ENCODE measurements at regions not wholly inside any gene's neighbourhood (a gene's known extent, or its start where the extent isn't known, plus 50 kb on each side); places are given as distances from the start of the nearest gene placed in this dataset.
"Not testable (repeated sequence)": the region's sequence is repeated elsewhere in the genome, so short reads cannot be mapped to it uniquely, and the experiment has no call there.

DNA sequence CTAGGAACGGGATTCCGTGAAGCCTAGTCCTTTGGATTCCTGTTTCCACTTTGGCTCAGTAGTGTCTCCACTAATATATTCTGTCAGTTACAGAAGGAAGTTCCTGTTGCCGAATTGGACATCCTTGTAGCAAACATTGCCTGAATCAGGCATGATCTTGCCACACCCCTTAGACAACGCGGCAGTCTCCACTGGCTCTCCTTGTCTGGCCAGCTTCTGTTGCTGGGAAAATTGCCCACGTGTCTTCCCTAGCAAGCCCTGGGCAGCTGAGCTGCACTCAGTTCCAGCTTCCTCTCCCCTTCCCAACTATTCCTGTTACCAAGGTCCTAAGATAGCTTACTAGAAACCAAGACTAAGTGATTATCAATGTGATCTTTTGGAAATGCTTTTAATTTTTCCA is 316.6 kb upstream of the RIOK2 start:
- Histone ChIP-seq H3K36me3 (ENCODE audit: insufficient read depth, low read length) (no peaks in the 10 kb centered on the region), H3K27me3 (ENCODE audit: insufficient read depth, low read length) (no peaks in the 10 kb centered on the region), H3K4me1 (ENCODE audit: control insufficient read depth, insufficient read depth, low read length, unreplicated experiment) (no peaks in the 10 kb centered on the region), H2AFZ (ENCODE audit: low read length, unreplicated experiment) (peak overlapping the region; percentile 46), H3K79me2 (ENCODE audit: control insufficient read depth, insufficient read depth, low read length, unreplicated experiment) (no peaks in the 10 kb centered on the region), H3K27ac (ENCODE audit: low read depth, low read length) (no peak overlapping the region), H3K4me3 (ENCODE audit: low read depth, low read length) (no peak overlapping the region)

DNA sequence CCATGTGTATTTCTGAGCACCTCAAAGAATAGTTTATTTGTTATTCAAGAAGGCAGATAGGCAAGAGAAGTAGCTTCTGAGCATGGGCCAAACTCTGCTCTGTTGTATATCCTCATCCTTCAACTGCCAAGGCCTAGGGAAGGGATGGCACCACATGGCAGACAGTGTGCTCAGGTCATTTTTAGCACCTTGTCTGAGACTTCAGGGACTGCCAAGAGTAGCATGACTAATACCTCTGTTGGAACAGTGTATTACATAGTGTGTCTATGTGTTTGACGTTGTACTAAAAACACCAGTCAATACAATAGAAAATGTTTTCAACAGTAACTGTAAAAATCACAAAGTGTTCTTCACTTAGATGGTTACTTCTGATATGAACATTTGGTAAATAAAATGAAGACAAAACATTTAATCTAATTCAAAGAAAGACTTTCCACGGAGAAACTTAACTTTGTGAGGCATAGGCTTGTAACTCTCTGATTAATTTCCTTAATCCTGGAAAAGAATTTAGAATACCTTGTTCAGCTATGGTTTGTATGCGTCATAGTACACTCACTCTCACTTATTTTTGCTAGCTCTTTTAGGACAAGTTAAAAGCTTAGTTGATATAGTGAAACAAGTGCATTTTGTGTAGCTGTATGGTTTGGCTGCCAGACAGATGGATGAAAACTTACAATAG is 318.4 kb upstream of the RIOK2 start:
- no peak overlapping the region for H3K27ac ChIP-seq (ENCODE audit: low read depth, low read length)
- no peaks in the 10 kb centered on the region for H3K4me1 ChIP-seq (ENCODE audit: control insufficient read depth, insufficient read depth, low read length, unreplicated experiment)
- H3K27me3 ChIP-seq (ENCODE audit: insufficient read depth, low read length) = no peaks in the 10 kb centered on the region
- no peaks in the 10 kb centered on the region for H3K79me2 ChIP-seq (ENCODE audit: control insufficient read depth, insufficient read depth, low read length, unreplicated experiment)
- H3K4me3 ChIP-seq (ENCODE audit: low read depth, low read length) = no peak overlapping the region
- no peak overlapping the region for H2AFZ ChIP-seq (ENCODE audit: low read length, unreplicated experiment)
- H3K36me3 ChIP-seq (ENCODE audit: insufficient read depth, low read length) = no peaks in the 10 kb centered on the region

DNA sequence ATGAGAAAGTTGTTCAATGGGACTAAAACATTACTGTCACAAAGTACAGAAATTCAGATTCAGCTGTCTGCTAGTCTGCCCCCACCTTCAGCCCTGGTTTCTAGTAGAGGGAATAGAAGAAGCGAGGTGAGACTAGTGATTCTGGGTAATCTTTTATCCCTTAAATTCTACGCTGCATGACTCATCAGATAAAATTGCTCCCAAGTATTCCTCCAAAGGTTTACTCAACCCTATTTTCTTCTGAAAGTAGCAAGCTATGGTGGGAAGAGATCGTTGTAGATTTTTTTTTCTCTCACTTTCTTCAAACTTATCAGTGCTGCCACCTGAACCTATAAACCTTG is 318.9 kb upstream of the RIOK2 start:
- Histone ChIP-seq H3K4me1 (ENCODE audit: control insufficient read depth, insufficient read depth, low read length, unreplicated experiment) (no peaks in the 10 kb centered on the region), H3K79me2 (ENCODE audit: control insufficient read depth, insufficient read depth, low read length, unreplicated experiment) (no peaks in the 10 kb centered on the region), H3K27ac (ENCODE audit: low read depth, low read length) (no peak overlapping the region), H3K4me3 (ENCODE audit: low read depth, low read length) (no peak overlapping the region), H3K36me3 (ENCODE audit: insufficient read depth, low read length) (no peaks in the 10 kb centered on the region), H3K27me3 (ENCODE audit: insufficient read depth, low read length) (no peaks in the 10 kb centered on the region), H2AFZ (ENCODE audit: low read length, unreplicated experiment) (no peak overlapping the region)

DNA sequence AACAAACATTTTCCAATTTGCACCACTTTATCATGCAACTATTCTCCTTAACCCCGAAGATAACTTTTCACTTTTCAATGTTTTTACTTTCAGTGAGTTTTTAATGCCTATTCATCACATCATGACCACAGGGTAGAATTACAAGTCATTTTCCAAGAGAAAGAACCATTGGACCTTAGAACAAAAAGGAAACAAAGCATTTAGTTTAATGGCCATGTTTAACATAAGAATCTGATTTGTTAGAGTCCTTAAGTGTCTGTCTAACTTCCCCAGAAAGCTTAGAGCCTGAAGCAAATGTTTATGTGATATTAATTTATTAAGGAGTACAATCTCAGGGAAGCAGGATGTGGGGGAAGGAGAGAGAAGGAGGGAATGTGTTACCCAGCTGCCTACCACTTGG is 325.8 kb upstream of the RIOK2 start:
- no peak overlapping the region for H3K27ac ChIP-seq (ENCODE audit: low read depth, low read length)
- no peaks in the 10 kb centered on the region for H3K79me2 ChIP-seq (ENCODE audit: control insufficient read depth, insufficient read depth, low read length, unreplicated experiment)
- no peak overlapping the region for H3K4me3 ChIP-seq (ENCODE audit: low read depth, low read length)
- H2AFZ ChIP-seq (ENCODE audit: low read length, unreplicated experiment) = no peak overlapping the region
- H3K36me3 ChIP-seq (ENCODE audit: insufficient read depth, low read length) = no peaks in the 10 kb centered on the region
- H3K27me3 ChIP-seq (ENCODE audit: insufficient read depth, low read length) = no peaks in the 10 kb centered on the region
- H3K4me1 ChIP-seq (ENCODE audit: control insufficient read depth, insufficient read depth, low read length, unreplicated experiment) = no peaks in the 10 kb centered on the region

DNA sequence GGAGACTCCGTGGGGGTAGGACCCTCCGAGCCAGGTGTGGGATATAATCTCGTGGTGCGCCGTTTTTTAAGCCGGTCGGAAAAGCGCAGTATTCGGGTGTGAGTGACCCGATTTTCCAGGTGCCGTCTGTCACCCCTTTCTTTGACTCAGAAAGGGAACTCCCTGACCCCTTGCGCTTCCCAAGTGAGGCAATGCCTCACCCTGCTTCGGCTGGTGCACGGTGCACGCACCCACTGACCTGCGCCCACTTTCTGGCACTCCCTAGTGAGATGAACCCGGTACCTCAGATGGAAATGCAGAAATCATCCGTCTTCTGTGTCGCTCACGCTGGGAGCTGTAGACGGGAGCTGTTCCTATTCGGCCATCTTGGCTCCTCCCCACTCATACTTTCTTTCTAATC is 336.5 kb upstream of the RIOK2 start:
- H2AFZ ChIP-seq (ENCODE audit: low read length, unreplicated experiment); H3K27me3 ChIP-seq (ENCODE audit: insufficient read depth, low read length); H3K27ac ChIP-seq (ENCODE audit: low read depth, low read length); H3K4me3 ChIP-seq (ENCODE audit: low read depth, low read length); H3K4me1 ChIP-seq (ENCODE audit: control insufficient read depth, insufficient read depth, low read length, unreplicated experiment); H3K36me3 ChIP-seq (ENCODE audit: insufficient read depth, low read length); H3K79me2 ChIP-seq (ENCODE audit: control insufficient read depth, insufficient read depth, low read length, unreplicated experiment): not testable (repeated sequence)

DNA sequence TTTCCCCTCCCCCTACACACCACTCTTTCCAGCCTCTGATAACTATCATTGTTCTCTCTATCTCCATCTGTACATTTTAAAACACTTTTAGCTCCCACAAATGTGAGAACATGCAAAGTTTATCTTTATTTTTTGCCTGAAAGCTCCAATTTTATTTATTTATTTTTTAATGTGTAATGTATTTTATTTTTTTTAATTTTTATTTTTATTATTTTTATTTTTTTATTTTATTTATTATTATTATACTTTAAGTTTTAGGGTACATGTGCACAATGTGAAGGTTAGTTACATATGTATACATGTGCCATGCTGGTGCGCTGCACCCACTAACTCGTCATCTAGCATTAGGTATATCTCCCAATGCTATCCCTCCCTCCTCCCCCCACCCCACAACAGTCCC is 340.3 kb upstream of the RIOK2 start:
- H3K79me2 ChIP-seq (ENCODE audit: control insufficient read depth, insufficient read depth, low read length, unreplicated experiment); H2AFZ ChIP-seq (ENCODE audit: low read length, unreplicated experiment); H3K4me3 ChIP-seq (ENCODE audit: low read depth, low read length); H3K27me3 ChIP-seq (ENCODE audit: insufficient read depth, low read length); H3K27ac ChIP-seq (ENCODE audit: low read depth, low read length); H3K36me3 ChIP-seq (ENCODE audit: insufficient read depth, low read length); H3K4me1 ChIP-seq (ENCODE audit: control insufficient read depth, insufficient read depth, low read length, unreplicated experiment): not testable (repeated sequence)

DNA sequence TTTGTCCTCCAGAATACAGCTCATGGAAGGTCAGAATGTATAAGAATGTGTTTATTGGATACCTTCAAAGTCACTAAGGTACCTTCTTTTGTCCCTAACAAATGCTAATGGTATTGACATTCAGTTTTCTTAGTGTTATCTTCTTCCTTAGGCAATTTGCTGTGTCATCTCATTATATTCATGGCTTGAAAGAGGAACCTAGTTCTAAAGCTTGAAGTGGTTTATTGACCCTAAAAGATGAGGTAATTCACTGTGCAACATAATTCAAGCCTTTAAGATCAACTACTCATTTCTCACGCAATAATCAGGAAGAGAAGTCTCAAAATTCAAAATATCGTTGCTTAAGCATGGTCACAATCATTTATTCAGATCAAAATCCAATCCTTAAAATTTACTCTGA is 342.7 kb upstream of the RIOK2 start:
- Histone ChIP-seq H2AFZ (ENCODE audit: low read length, unreplicated experiment) (no peak overlapping the region), H3K27me3 (ENCODE audit: insufficient read depth, low read length) (no peaks in the 10 kb centered on the region), H3K79me2 (ENCODE audit: control insufficient read depth, insufficient read depth, low read length, unreplicated experiment) (no peaks in the 10 kb centered on the region), H3K4me1 (ENCODE audit: control insufficient read depth, insufficient read depth, low read length, unreplicated experiment) (peaks cover 18% of the 10 kb centered on the region), H3K4me3 (ENCODE audit: low read depth, low read length) (no peak overlapping the region), H3K36me3 (ENCODE audit: insufficient read depth, low read length) (no peaks in the 10 kb centered on the region), H3K27ac (ENCODE audit: low read depth, low read length) (no peak overlapping the region)

DNA sequence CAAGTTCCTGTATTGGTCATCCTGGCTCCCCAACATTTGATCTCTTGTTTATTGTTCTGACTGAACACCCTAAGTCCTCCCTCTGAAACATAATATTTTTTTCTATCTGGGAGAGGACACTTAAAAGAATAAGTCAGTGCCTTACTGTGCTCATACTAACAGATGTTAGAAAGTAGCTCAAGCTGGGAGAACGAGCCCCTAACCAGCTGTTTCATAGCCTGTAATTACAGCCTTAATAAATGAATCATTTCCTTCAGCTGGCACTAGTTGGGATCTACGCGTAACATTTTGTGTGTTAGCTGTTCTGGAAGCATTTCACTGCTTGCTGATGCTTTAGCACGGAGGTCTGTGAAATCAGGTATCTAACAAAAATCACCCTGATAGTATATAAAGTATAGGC is 345.9 kb upstream of the RIOK2 start:
- H3K36me3 ChIP-seq (ENCODE audit: insufficient read depth, low read length) = no peaks in the 10 kb centered on the region
- H2AFZ ChIP-seq (ENCODE audit: low read length, unreplicated experiment) = peak overlapping the region; percentile 16
- peaks cover 21% of the 10 kb centered on the region for H3K4me1 ChIP-seq (ENCODE audit: control insufficient read depth, insufficient read depth, low read length, unreplicated experiment)
- no peaks in the 10 kb centered on the region for H3K79me2 ChIP-seq (ENCODE audit: control insufficient read depth, insufficient read depth, low read length, unreplicated experiment)
- peak overlapping the region; percentile 26 for H3K4me3 ChIP-seq (ENCODE audit: low read depth, low read length)
- H3K27me3 ChIP-seq (ENCODE audit: insufficient read depth, low read length) = no peaks in the 10 kb centered on the region
- 0 out of 2 replicates have a peak overlapping the region, but pooled peaks have one; percentile 4 for H3K27ac ChIP-seq (ENCODE audit: low read depth, low read length)

DNA sequence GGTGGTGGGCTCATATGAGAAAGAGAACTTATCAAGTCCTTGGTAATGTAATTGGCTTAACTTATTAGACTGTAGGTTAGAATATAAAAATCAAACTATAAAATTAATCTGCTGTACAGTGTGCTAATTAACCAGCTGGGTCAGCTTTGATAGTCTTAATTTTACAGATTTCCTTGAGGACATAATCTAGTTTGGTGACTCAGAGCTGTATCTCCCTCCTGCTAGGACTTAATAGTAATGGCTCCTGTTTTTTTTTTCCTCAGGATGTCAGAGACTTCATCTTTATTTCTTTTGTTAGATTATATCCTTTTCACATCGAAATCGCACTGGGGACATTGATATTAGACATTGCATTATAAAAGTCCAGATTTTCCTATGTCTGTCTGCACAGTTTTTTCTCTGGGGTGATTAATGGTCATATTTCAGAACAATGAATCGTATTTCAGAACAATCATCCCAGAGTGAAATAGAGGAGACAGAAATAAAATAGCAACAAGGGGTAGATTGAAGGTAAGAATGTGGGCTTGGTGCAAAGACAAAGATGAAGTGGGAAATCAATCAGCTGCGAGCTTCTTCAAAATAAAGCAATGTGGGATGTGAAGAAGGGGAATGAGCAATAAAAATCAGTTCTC is 346.4 kb upstream of the RIOK2 start:
- Histone ChIP-seq H3K4me1 (ENCODE audit: control insufficient read depth, insufficient read depth, low read length, unreplicated experiment) (peaks cover 25% of the 10 kb centered on the region), H3K27ac (ENCODE audit: low read depth, low read length) (0 out of 2 replicates have a peak overlapping the region, but pooled peaks have one; percentile 4), H2AFZ (ENCODE audit: low read length, unreplicated experiment) (peak overlapping the region; percentile 16), H3K79me2 (ENCODE audit: control insufficient read depth, insufficient read depth, low read length, unreplicated experiment) (no peaks in the 10 kb centered on the region), H3K36me3 (ENCODE audit: insufficient read depth, low read length) (no peaks in the 10 kb centered on the region), H3K4me3 (ENCODE audit: low read depth, low read length) (peak overlapping the region; percentile 26), H3K27me3 (ENCODE audit: insufficient read depth, low read length) (no peaks in the 10 kb centered on the region)

DNA sequence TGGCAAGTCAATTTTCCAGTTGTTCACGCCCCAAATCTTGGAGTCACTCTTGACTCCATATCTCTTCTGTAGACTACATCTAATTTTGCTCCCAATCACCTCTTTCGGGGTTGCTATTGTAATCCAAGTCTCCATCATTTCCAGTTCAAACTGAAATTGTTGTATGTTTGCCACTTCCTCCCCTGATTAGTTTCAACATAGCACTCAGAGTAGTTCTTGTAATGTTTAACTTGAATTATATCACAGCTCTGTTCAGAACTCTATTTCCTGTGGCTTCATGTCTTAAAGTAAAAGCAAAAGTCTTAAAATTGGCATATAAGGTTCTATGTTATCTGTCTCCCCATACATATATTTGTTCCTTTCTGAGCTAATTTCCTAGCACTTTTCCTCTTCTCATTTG is 348.5 kb upstream of the RIOK2 start:
- peaks cover 27% of the 10 kb centered on the region for H3K4me1 ChIP-seq (ENCODE audit: control insufficient read depth, insufficient read depth, low read length, unreplicated experiment)
- H3K4me3 ChIP-seq (ENCODE audit: low read depth, low read length) = no peak overlapping the region
- no peak overlapping the region for H2AFZ ChIP-seq (ENCODE audit: low read length, unreplicated experiment)
- H3K36me3 ChIP-seq (ENCODE audit: insufficient read depth, low read length) = no peaks in the 10 kb centered on the region
- H3K79me2 ChIP-seq (ENCODE audit: control insufficient read depth, insufficient read depth, low read length, unreplicated experiment) = no peaks in the 10 kb centered on the region
- H3K27me3 ChIP-seq (ENCODE audit: insufficient read depth, low read length) = no peaks in the 10 kb centered on the region
- no peak overlapping the region for H3K27ac ChIP-seq (ENCODE audit: low read depth, low read length)

DNA sequence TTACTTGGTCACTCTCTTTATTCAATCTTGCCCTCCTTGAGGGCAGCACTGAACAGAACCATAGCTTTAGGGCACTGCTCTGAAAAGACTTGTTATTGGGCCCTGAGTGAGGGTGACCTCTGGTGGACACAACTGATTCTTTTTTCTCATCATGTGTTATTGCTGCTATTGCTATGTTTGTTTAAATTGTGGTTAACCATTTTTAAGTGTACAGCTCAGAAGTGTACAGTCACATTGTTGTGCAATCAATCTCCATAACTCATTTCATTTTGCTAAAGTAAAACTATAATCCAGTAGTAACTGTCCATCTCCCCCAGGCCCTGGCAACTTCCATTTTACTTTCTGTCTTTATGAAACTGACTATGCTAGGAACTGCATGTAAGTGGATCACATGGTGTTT is 351.1 kb upstream of the RIOK2 start:
- Histone ChIP-seq H2AFZ (ENCODE audit: low read length, unreplicated experiment) (peak overlapping the region; percentile 83), H3K27ac (ENCODE audit: low read depth, low read length) (peak overlapping the region; percentile 57), H3K4me3 (ENCODE audit: low read depth, low read length) (peak overlapping the region; percentile 24; the same call in 1 of the 2 replicates), H3K27me3 (ENCODE audit: insufficient read depth, low read length) (no peaks in the 10 kb centered on the region), H3K79me2 (ENCODE audit: control insufficient read depth, insufficient read depth, low read length, unreplicated experiment) (no peaks in the 10 kb centered on the region), H3K36me3 (ENCODE audit: insufficient read depth, low read length) (no peaks in the 10 kb centered on the region), H3K4me1 (ENCODE audit: control insufficient read depth, insufficient read depth, low read length, unreplicated experiment) (peaks cover 16% of the 10 kb centered on the region)

Measured in ACC112 (cell line).